ENCODE measurements at regions not wholly inside any gene's neighbourhood (a gene's known extent, or its start where the extent isn't known, plus 50 kb on each side); places are given as distances from the start of the nearest gene placed in this dataset.

DNA sequence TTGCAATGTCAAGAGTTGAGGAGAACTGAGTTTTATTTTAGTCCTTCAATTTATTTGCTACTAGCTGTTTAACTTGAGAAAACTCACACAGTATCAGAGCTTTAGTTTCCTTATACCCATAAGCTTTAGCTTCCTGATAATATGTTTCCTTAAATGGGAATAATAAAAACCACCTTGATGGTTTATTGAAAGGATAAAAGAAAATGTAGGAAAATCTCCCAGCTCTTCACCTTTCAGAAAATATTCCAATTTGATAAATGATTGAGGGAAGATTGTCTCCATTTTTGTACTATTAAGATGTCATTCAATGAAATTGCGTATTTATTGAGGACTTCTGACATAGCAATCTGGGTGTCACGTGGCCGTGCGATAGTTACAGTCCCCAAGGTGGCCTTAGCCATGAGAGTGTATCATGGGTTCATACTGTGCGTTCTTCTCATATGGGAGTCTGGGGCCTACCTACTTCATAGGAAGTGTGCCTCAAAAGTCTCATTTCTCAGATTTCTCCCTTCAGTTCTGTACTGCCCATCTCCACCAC is 296.3 kb upstream of the BMP2 start:
- no peak overlapping the region for H3K4me3 ChIP-seq
- H3K36me3 ChIP-seq: no peaks in the 10 kb centered on the region
- H3K9me3 ChIP-seq: no peaks in the 10 kb centered on the region
- 87 to 97% (median 94%) methylated on average over 5 of the region's 5 CpGs for WGBS, 5 donors
- H3K27me3 ChIP-seq: no peaks in the 10 kb centered on the region
- H3K4me1 ChIP-seq: no peaks in the 10 kb centered on the region
- intact Hi-C loops (cut with DNase I; ENCODE audit: low total_unique reads): no loop called here
- TF ChIP-seq EP300 (IDR thresholded peaks at IDR 0.05): no peak
- no peak overlapping the region for H3K27ac ChIP-seq
- DNase-seq: no peak

DNA sequence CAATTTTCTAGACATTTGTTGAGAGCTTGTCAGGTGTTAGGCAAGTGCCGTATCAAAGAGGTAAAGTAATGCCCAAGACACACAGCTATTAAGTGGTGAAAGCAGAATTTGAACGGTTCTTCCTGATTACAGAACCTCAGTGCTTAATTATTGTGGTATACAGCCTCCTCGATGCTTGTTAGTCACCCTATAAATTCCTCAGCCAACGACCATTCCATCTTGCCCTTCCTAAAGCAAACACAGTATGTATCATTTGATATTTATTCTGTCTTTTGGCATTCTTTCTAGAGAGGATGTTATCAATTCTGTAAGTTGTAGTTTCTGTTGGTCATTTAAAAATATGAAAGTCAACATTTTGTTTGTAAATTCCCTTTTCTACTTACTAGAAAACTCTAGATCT is 297.8 kb upstream of the BMP2 start:
- H3K27ac ChIP-seq: no peak overlapping the region
- intact Hi-C loops (cut with DNase I; ENCODE audit: low total_unique reads): no loop called here
- WGBS, 5 donors: 60 to 66% (median 64%) methylated on average over 4 of the region's 4 CpGs
- TF ChIP-seq POLR2AphosphoS5 (IDR thresholded peaks at IDR 0.05) (no peak), POLR2A (IDR thresholded peaks at IDR 0.05) (no peak), EP300 (IDR thresholded peaks at IDR 0.05) (no peak)
- TF ChIP-seq, protein P1, sequence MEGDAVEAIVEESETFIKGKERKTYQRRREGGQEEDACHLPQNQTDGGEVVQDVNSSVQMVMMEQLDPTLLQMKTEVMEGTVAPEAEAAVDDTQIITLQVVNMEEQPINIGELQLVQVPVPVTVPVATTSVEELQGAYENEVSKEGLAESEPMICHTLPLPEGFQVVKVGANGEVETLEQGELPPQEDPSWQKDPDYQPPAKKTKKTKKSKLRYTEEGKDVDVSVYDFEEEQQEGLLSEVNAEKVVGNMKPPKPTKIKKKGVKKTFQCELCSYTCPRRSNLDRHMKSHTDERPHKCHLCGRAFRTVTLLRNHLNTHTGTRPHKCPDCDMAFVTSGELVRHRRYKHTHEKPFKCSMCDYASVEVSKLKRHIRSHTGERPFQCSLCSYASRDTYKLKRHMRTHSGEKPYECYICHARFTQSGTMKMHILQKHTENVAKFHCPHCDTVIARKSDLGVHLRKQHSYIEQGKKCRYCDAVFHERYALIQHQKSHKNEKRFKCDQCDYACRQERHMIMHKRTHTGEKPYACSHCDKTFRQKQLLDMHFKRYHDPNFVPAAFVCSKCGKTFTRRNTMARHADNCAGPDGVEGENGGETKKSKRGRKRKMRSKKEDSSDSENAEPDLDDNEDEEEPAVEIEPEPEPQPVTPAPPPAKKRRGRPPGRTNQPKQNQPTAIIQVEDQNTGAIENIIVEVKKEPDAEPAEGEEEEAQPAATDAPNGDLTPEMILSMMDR (IDR thresholded peaks at IDR 0.05): no peak
- H3K4me3 ChIP-seq: no peak overlapping the region
- H3K4me1 ChIP-seq: no peaks in the 10 kb centered on the region
- H3K27me3 ChIP-seq: no peaks in the 10 kb centered on the region
- H3K36me3 ChIP-seq: no peaks in the 10 kb centered on the region
- no peak for DNase-seq
- H3K9me3 ChIP-seq: no peaks in the 10 kb centered on the region

DNA sequence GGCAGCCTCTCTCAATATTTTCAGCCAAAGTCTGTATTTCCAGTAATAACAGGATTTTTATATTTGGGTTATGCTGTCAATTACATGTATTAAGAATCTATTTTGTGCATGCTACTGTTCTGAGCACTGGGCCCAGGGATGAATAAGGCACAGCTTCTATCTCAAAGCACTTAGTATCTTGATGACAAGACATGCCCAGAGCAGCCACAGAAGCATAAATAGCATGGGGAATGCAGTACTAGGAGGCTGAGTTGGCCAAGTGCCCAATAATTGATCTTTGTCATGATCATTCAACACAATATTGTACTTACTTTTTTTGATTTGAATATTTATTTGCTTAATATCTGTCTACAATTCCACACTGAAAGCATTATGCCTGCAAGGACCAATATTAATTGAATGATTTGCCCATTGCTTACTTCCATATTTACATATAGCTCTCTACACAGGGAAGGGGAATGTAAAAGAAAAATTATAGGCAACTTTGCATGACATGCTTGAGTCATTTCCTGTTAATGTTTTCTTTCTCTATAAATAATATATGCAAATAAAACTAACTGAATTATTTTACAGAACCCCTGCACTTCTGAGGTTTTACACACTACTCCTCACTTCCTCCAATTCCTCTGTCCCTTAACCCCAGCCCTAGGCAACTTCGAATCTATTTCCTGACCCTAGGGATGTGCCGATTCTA is 298.9 kb upstream of the BMP2 start:
- no peak for TF ChIP-seq POLR2AphosphoS5 (IDR thresholded peaks at IDR 0.05)
- Histone ChIP-seq H3K36me3 (no peaks in the 10 kb centered on the region), H3K4me3 (no peak overlapping the region), H3K9me3 (no peaks in the 10 kb centered on the region), H3K4me1 (no peaks in the 10 kb centered on the region), H3K27ac (no peak overlapping the region), H3K27me3 (no peaks in the 10 kb centered on the region)
- DNase-seq: no peak
- intact Hi-C loops (cut with DNase I; ENCODE audit: low total_unique reads): no loop called here
- 71 to 78% (median 73%) methylated on average over 2 of the region's 2 CpGs for WGBS, 5 donors

DNA sequence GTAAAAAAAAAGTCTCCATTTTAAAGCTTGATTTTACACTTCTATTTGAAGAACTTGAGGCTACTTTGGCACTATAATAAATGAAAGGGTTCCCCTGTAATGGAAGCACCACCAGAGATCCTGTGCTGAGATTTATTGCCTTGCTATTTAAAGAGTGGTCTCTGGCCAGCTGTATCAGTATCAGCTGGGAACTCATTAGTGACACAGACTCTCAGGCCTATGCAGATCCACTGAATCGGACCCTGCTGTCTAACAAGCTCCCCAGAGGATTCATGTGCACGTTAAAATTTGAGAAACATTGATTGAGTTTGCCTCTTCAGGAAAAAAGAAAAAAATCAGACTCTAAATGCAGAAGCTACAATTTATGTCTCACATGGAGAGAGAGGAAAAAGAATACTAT is 299.9 kb upstream of the BMP2 start:
- H3K4me3 ChIP-seq: no peak overlapping the region
- H3K27ac ChIP-seq: no peak overlapping the region
- 72 to 83% (median 75%) methylated on average over 2 of the region's 2 CpGs for WGBS, 5 donors
- intact Hi-C loops (cut with DNase I; ENCODE audit: low total_unique reads): no loop called here
- TF ChIP-seq EP300 (IDR thresholded peaks at IDR 0.05) (no peak), POLR2AphosphoS5 (IDR thresholded peaks at IDR 0.05) (no peak), POLR2A (IDR thresholded peaks at IDR 0.05) (no peak)
- TF ChIP-seq, protein P1 (IDR thresholded peaks at IDR 0.05): no peak
- no peaks in the 10 kb centered on the region for H3K4me1 ChIP-seq
- no peaks in the 10 kb centered on the region for H3K36me3 ChIP-seq
- H3K9me3 ChIP-seq: no peaks in the 10 kb centered on the region
- no peaks in the 10 kb centered on the region for H3K27me3 ChIP-seq
- DNase-seq: no peak

DNA sequence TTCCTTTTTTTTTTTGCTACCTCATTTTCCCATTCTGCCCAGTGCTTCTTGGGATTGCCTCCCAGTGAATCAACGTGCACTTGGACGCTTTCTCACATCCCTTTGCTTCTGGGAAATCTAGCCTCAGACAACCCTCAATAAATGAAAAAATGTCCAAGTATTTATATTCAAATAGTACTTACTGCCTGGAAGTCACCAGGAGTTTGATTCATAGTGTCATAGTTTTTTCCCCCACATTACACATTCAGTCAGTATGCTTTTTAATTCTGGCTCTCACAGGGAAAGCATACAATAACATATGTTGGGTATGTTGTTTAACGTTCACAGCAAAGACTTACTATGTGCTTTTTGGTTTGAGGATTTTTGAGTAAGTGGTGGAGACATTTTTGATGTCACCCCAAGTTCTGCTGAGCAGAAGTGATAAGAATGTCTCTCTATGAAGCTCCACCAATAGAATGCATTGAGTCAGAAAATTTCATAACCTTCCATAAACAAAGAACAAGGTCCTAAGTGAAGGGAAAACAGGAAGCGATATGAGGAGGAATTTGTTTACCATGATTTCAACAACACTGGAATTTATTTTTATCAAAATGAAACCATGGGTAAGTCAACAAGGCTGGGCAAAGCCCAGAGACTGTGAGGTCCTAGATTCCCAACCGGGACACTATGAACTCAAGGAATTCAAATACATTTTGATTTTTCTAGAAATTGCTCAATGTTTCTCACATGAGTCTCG is 301.2 kb upstream of the BMP2 start:
- intact Hi-C loops (cut with DNase I; ENCODE audit: low total_unique reads): no loop called here
- no peak overlapping the region for H3K4me3 ChIP-seq
- no peaks in the 10 kb centered on the region for H3K4me1 ChIP-seq
- peak in 1 of 3 donors; percentile 7 for TF ChIP-seq POLR2AphosphoS5 (IDR thresholded peaks at IDR 0.05)
- TF ChIP-seq, protein P1 (IDR thresholded peaks at IDR 0.05): no peak
- TF ChIP-seq POLR2A (IDR thresholded peaks at IDR 0.05): no peak
- no peaks in the 10 kb centered on the region for H3K9me3 ChIP-seq
- 48 to 72% (median 50%) methylated on average over 6 of the region's 6 CpGs for WGBS, 5 donors
- H3K27me3 ChIP-seq: no peaks in the 10 kb centered on the region
- peak overlapping the region in 1 of 5 donors; percentile 39 for H3K27ac ChIP-seq
- DNase-seq: no peak
- no peaks in the 10 kb centered on the region for H3K36me3 ChIP-seq
